ENCODE measurements at regions not wholly inside any gene's neighbourhood (a gene's known extent, or its start where the extent isn't known, plus 50 kb on each side); places are given as distances from the start of the nearest gene placed in this dataset.

- no peak overlapping the region for H3K9ac ChIP-seq (ENCODE audit: low read length in 3 of 3)
- H3K27me3 ChIP-seq (ENCODE audit: control insufficient read depth, insufficient read depth, low read length) = no peaks in the 10 kb centered on the region
- intact Hi-C loops (cut with DNase I) = no loop called here
- no peaks in the 10 kb centered on the region for H3K36me3 ChIP-seq (ENCODE audit: control insufficient read depth in 2 of 3, insufficient read depth in 3 of 3, low read length in 3 of 3)
- TF ChIP-seq CTCF (IDR thresholded peaks at IDR 0.05; ENCODE audit: borderline replicate concordance, extremely low read depth, insufficient read depth) = no peak
- no peak for DNase-seq
- FAIRE-seq = no peak
- H3K4me3 ChIP-seq (ENCODE audit: low read length in 3 of 3) = no peak overlapping the region
- no peaks in the 10 kb centered on the region for H3K9me3 ChIP-seq (ENCODE audit: control insufficient read depth in 2 of 3, insufficient read depth in 1 of 3, low read length in 3 of 3)
- no peak overlapping the region for H3K27ac ChIP-seq (ENCODE audit: low read depth in 2 of 2, low read length in 2 of 2)
- no peaks in the 10 kb centered on the region for H3K4me1 ChIP-seq (ENCODE audit: control insufficient read depth in 2 of 3, insufficient read depth in 2 of 3, low read depth in 1 of 3, low read length in 3 of 3)
Observed at GRCh38 chr2:213202011-213202410, 50.6 kb upstream of the IKZF2 start.

GRCh38 chr2:213205944-213206343 is 54.5 kb upstream of the IKZF2 start:
- H3K27ac ChIP-seq (ENCODE audit: low read depth in 2 of 2, low read length in 2 of 2) = no peak overlapping the region
- no peak overlapping the region for H3K4me3 ChIP-seq (ENCODE audit: low read length in 3 of 3)
- DNase-seq (no peak), FAIRE-seq (no peak)
- no peaks in the 10 kb centered on the region for H3K36me3 ChIP-seq (ENCODE audit: control insufficient read depth in 2 of 3, insufficient read depth in 3 of 3, low read length in 3 of 3)
- H3K9ac ChIP-seq (ENCODE audit: low read length in 3 of 3) = no peak overlapping the region
- TF ChIP-seq CTCF (IDR thresholded peaks at IDR 0.05; ENCODE audit: borderline replicate concordance, extremely low read depth, insufficient read depth) = no peak
- H3K9me3 ChIP-seq (ENCODE audit: control insufficient read depth in 2 of 3, insufficient read depth in 1 of 3, low read length in 3 of 3) = no peaks in the 10 kb centered on the region
- H3K4me1 ChIP-seq (ENCODE audit: control insufficient read depth in 2 of 3, insufficient read depth in 2 of 3, low read depth in 1 of 3, low read length in 3 of 3) = no peaks in the 10 kb centered on the region
- no peaks in the 10 kb centered on the region for H3K27me3 ChIP-seq (ENCODE audit: control insufficient read depth, insufficient read depth, low read length)
- intact Hi-C loops (cut with DNase I) = no loop called here

GRCh38 chr2:213213186-213213585 is 61.8 kb upstream of the IKZF2 start:
- no peak for TF ChIP-seq CTCF (IDR thresholded peaks at IDR 0.05; ENCODE audit: borderline replicate concordance, extremely low read depth, insufficient read depth)
- Histone ChIP-seq H3K27ac (ENCODE audit: low read depth in 2 of 2, low read length in 2 of 2) (no peak overlapping the region), H3K4me3 (ENCODE audit: low read length in 3 of 3) (no peak overlapping the region), H3K27me3 (ENCODE audit: control insufficient read depth, insufficient read depth, low read length) (no peaks in the 10 kb centered on the region), H3K9me3 (ENCODE audit: control insufficient read depth in 2 of 3, insufficient read depth in 1 of 3, low read length in 3 of 3) (no peaks in the 10 kb centered on the region), H3K9ac (ENCODE audit: low read length in 3 of 3) (no peak overlapping the region), H3K4me1 (ENCODE audit: control insufficient read depth in 2 of 3, insufficient read depth in 2 of 3, low read depth in 1 of 3, low read length in 3 of 3) (no peaks in the 10 kb centered on the region), H3K36me3 (ENCODE audit: control insufficient read depth in 2 of 3, insufficient read depth in 3 of 3, low read length in 3 of 3) (no peaks in the 10 kb centered on the region)
- no peak for FAIRE-seq
- intact Hi-C loops (cut with DNase I) = no loop called here
- no peak for DNase-seq

- FAIRE-seq (no peak), DNase-seq (no peak)
- TF ChIP-seq CTCF (IDR thresholded peaks at IDR 0.05; ENCODE audit: borderline replicate concordance, extremely low read depth, insufficient read depth) = no peak
- Histone ChIP-seq H3K27me3 (ENCODE audit: control insufficient read depth, insufficient read depth, low read length) (no peaks in the 10 kb centered on the region), H3K4me1 (ENCODE audit: control insufficient read depth in 2 of 3, insufficient read depth in 2 of 3, low read depth in 1 of 3, low read length in 3 of 3) (no peaks in the 10 kb centered on the region), H3K9ac (ENCODE audit: low read length in 3 of 3) (no peak overlapping the region), H3K36me3 (ENCODE audit: control insufficient read depth in 2 of 3, insufficient read depth in 3 of 3, low read length in 3 of 3) (no peaks in the 10 kb centered on the region), H3K9me3 (ENCODE audit: control insufficient read depth in 2 of 3, insufficient read depth in 1 of 3, low read length in 3 of 3) (no peaks in the 10 kb centered on the region), H3K4me3 (ENCODE audit: low read length in 3 of 3) (no peak overlapping the region), H3K27ac (ENCODE audit: low read depth in 2 of 2, low read length in 2 of 2) (no peak overlapping the region)
- intact Hi-C loops (cut with DNase I) = no loop called here
Observed at GRCh38 chr2:213214209-213214608, 62.8 kb upstream of the IKZF2 start.

Data from kidney (tissue), 13 donors.